ENCODE measurements at regions not wholly inside any gene's neighbourhood (a gene's known extent, or its start where the extent isn't known, plus 50 kb on each side); places are given as distances from the start of the nearest gene placed in this dataset.

DNA sequence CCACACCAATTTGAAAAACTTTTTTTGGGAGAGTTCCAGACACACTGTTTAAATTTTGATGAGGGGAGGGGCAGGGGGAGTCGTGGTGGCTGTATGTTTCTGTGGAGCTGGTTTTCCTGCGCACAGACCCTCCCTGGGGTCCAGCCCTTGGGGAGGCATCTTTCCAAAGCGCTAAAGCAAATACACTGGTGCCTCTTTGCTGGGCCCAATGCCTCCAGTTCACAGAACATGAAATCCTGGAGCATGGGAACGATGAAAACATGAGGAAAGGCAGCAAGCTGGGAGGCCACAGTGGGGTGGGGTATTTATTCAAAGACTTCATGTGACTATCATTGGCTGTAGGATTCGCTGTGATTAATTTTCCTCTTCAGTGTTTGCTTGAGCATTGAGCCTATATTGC is 135.3 kb downstream of the CCDC34 start:
- TF ChIP-seq, protein P1, sequence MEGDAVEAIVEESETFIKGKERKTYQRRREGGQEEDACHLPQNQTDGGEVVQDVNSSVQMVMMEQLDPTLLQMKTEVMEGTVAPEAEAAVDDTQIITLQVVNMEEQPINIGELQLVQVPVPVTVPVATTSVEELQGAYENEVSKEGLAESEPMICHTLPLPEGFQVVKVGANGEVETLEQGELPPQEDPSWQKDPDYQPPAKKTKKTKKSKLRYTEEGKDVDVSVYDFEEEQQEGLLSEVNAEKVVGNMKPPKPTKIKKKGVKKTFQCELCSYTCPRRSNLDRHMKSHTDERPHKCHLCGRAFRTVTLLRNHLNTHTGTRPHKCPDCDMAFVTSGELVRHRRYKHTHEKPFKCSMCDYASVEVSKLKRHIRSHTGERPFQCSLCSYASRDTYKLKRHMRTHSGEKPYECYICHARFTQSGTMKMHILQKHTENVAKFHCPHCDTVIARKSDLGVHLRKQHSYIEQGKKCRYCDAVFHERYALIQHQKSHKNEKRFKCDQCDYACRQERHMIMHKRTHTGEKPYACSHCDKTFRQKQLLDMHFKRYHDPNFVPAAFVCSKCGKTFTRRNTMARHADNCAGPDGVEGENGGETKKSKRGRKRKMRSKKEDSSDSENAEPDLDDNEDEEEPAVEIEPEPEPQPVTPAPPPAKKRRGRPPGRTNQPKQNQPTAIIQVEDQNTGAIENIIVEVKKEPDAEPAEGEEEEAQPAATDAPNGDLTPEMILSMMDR (IDR thresholded peaks at IDR 0.05; ENCODE audit: borderline replicate concordance, extremely low read depth, low read length, poor library complexity, severe bottlenecking), result no peak
- TF ChIP-seq EZH2 (IDR thresholded peaks at IDR 0.05; ENCODE audit: borderline replicate concordance, low read depth, low read length, severe bottlenecking), result no peak
